ENCODE measurements at regions not wholly inside any gene's neighbourhood (a gene's known extent, or its start where the extent isn't known, plus 50 kb on each side); places are given as distances from the start of the nearest gene placed in this dataset.

GRCh38 chr13:53121131-53121773, 92.6 kb downstream of the OLFM4 start:
- no CpG with 5 or more reads among the region's 1 CpG for WGBS (ENCODE audit: insufficient coverage)
- H3K27me3 ChIP-seq (ENCODE audit: control insufficient read depth in 2 of 2, insufficient read depth in 2 of 2, low read length in 2 of 2): no peaks in the 10 kb centered on the region
- no peaks in the 10 kb centered on the region for H4K20me1 ChIP-seq (ENCODE audit: insufficient read depth, low read length)
- Mint-ChIP-seq H3K36me3 (no peaks in the 10 kb centered on the region), H3K27me3 (ENCODE audit: low read depth in 3 of 3) (peaks cover 0 to 5% (median 2%) of the 10 kb centered on the region in 3 donors), H3K9me3 (peaks cover 0 to 11% (median 7%) of the 10 kb centered on the region in 7 donors), H3K27ac (no peak overlapping the region), H3K4me3 (no peak overlapping the region), H3K4me1 (no peaks in the 10 kb centered on the region)
- H3K4me2 ChIP-seq (replicated peaks; ENCODE audit: extremely low read depth, low read length, poor library complexity, severe bottlenecking): no peak overlapping the region
- H3K79me2 ChIP-seq (ENCODE audit: insufficient read depth, low read length): no peaks in the 10 kb centered on the region
- DNase-seq: no peak
- H3K27ac ChIP-seq (ENCODE audit: low read depth in 1 of 2, low read length in 2 of 2): no peak overlapping the region
- intact Hi-C loops (cut with micrococcal nuclease): no loop called here
- no peaks in the 10 kb centered on the region for H3K36me3 ChIP-seq (replicated peaks in 1 of 2; ENCODE audit: control insufficient read depth in 1 of 2, insufficient read depth in 2 of 2, low read length in 2 of 2)
- H3K4me3 ChIP-seq (replicated peaks in 1 of 3; ENCODE audit: low read depth in 2 of 3, low read length in 3 of 3): no peak overlapping the region
- H3K9ac ChIP-seq (ENCODE audit: insufficient read depth, low read length, poor library complexity, severe bottlenecking): no peak overlapping the region
- TF ChIP-seq, protein P1, sequence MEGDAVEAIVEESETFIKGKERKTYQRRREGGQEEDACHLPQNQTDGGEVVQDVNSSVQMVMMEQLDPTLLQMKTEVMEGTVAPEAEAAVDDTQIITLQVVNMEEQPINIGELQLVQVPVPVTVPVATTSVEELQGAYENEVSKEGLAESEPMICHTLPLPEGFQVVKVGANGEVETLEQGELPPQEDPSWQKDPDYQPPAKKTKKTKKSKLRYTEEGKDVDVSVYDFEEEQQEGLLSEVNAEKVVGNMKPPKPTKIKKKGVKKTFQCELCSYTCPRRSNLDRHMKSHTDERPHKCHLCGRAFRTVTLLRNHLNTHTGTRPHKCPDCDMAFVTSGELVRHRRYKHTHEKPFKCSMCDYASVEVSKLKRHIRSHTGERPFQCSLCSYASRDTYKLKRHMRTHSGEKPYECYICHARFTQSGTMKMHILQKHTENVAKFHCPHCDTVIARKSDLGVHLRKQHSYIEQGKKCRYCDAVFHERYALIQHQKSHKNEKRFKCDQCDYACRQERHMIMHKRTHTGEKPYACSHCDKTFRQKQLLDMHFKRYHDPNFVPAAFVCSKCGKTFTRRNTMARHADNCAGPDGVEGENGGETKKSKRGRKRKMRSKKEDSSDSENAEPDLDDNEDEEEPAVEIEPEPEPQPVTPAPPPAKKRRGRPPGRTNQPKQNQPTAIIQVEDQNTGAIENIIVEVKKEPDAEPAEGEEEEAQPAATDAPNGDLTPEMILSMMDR (IDR thresholded peaks at IDR 0.05): no peak
- H2AFZ ChIP-seq (ENCODE audit: insufficient read depth, low read depth, low read length, poor library complexity, severe bottlenecking): no peak overlapping the region
- H3K4me1 ChIP-seq (ENCODE audit: control insufficient read depth in 1 of 2, insufficient read depth in 2 of 2, low read length in 2 of 2): no peaks in the 10 kb centered on the region
- peaks cover 0 to 6% of the 10 kb centered on the region in 2 donors for H3K9me3 ChIP-seq (replicated peaks in 1 of 2; ENCODE audit: control insufficient read depth in 1 of 2, insufficient read depth in 1 of 2, low read length in 2 of 2)

GRCh38 chr13:53121919-53122318, 93.3 kb downstream of the OLFM4 start:
- Mint-ChIP-seq H3K27ac (no peak overlapping the region), H3K36me3 (no peaks in the 10 kb centered on the region), H3K9me3 (peaks cover 0 to 11% (median 7%) of the 10 kb centered on the region in 7 donors), H3K4me1 (no peaks in the 10 kb centered on the region), H3K4me3 (no peak overlapping the region), H3K27me3 (ENCODE audit: low read depth in 3 of 3) (peaks cover 0 to 5% (median 2%) of the 10 kb centered on the region in 3 donors)
- H4K20me1 ChIP-seq (ENCODE audit: insufficient read depth, low read length): no peaks in the 10 kb centered on the region
- H3K36me3 ChIP-seq (replicated peaks in 1 of 2; ENCODE audit: control insufficient read depth in 1 of 2, insufficient read depth in 2 of 2, low read length in 2 of 2): no peaks in the 10 kb centered on the region
- peaks cover 0 to 6% of the 10 kb centered on the region in 2 donors for H3K9me3 ChIP-seq (replicated peaks in 1 of 2; ENCODE audit: control insufficient read depth in 1 of 2, insufficient read depth in 1 of 2, low read length in 2 of 2)
- no peaks in the 10 kb centered on the region for H3K4me1 ChIP-seq (ENCODE audit: control insufficient read depth in 1 of 2, insufficient read depth in 2 of 2, low read length in 2 of 2)
- intact Hi-C loops (cut with micrococcal nuclease): no loop called here
- H3K79me2 ChIP-seq (ENCODE audit: insufficient read depth, low read length): no peaks in the 10 kb centered on the region
- no peak overlapping the region for H3K4me3 ChIP-seq (replicated peaks in 1 of 3; ENCODE audit: low read depth in 2 of 3, low read length in 3 of 3)
- no peak overlapping the region for H2AFZ ChIP-seq (ENCODE audit: insufficient read depth, low read depth, low read length, poor library complexity, severe bottlenecking)
- H3K27ac ChIP-seq (ENCODE audit: low read depth in 1 of 2, low read length in 2 of 2): no peak overlapping the region
- H3K9ac ChIP-seq (ENCODE audit: insufficient read depth, low read length, poor library complexity, severe bottlenecking): no peak overlapping the region
- DNase-seq: no peak
- TF ChIP-seq, protein P1 (IDR thresholded peaks at IDR 0.05): no peak
- 58% methylated on average over 2 of the region's 2 CpGs for WGBS (ENCODE audit: insufficient coverage)
- H3K4me2 ChIP-seq (replicated peaks; ENCODE audit: extremely low read depth, low read length, poor library complexity, severe bottlenecking): no peak overlapping the region
- no peaks in the 10 kb centered on the region for H3K27me3 ChIP-seq (ENCODE audit: control insufficient read depth in 2 of 2, insufficient read depth in 2 of 2, low read length in 2 of 2)
